ENCODE measurements at regions not wholly inside any gene's neighbourhood (a gene's known extent, or its start where the extent isn't known, plus 50 kb on each side); places are given as distances from the start of the nearest gene placed in this dataset.
"Not testable (repeated sequence)": the region's sequence is repeated elsewhere in the genome, so short reads cannot be mapped to it uniquely, and the experiment has no call there.

DNA sequence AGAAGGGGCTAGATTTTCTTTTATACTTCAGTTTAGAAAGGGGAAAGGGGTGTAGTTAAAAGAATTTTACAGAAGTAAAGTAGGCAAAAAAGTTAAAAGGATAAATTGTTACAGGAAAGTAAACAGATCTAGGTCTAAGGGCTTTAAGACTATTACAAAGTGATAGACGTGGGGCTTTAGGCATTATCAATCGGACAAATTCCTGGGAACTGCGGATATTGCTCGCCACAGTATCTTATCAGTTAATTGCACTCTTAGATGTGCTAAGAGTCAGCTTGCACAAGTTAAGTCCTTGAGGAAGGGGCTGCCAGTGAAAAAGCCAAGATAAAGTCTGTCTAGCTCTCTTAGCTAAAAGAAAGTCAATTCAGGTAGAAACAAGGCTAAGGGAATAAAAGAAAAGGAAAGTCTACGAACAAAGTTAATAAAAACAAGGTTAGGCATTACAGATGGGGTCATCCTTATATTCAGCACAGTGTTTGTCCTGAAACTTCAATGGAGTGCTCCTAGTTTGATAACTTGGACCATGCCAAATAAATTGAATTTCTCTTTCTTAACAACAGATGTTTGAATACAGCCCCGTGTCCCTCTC is 125.4 kb downstream of the ART5 start:
- TF ChIP-seq, protein P1, sequence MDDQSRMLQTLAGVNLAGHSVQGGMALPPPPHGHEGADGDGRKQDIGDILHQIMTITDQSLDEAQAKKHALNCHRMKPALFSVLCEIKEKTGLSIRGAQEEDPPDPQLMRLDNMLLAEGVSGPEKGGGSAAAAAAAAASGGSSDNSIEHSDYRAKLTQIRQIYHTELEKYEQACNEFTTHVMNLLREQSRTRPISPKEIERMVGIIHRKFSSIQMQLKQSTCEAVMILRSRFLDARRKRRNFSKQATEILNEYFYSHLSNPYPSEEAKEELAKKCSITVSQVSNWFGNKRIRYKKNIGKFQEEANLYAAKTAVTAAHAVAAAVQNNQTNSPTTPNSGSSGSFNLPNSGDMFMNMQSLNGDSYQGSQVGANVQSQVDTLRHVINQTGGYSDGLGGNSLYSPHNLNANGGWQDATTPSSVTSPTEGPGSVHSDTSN (CRISPR knock-in tag; IDR thresholded peaks at IDR 0.05; ENCODE audit: borderline replicate concordance) = not testable (repeated sequence)
- TF ChIP-seq, protein P2, sequence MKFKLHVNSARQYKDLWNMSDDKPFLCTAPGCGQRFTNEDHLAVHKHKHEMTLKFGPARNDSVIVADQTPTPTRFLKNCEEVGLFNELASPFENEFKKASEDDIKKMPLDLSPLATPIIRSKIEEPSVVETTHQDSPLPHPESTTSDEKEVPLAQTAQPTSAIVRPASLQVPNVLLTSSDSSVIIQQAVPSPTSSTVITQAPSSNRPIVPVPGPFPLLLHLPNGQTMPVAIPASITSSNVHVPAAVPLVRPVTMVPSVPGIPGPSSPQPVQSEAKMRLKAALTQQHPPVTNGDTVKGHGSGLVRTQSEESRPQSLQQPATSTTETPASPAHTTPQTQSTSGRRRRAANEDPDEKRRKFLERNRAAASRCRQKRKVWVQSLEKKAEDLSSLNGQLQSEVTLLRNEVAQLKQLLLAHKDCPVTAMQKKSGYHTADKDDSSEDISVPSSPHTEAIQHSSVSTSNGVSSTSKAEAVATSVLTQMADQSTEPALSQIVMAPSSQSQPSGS (CRISPR knock-in tag; IDR thresholded peaks at IDR 0.05) = not testable (repeated sequence)
- TF ChIP-seq JUN (CRISPR knock-in tag; IDR thresholded peaks at IDR 0.05); HDAC2 (CRISPR knock-in tag; IDR thresholded peaks at IDR 0.05); ZNF20 (CRISPR knock-in tag; IDR thresholded peaks at IDR 0.05); CAMTA2 (CRISPR knock-in tag; IDR thresholded peaks at IDR 0.05; ENCODE audit: borderline replicate concordance); POLR2AphosphoS2 (IDR thresholded peaks at IDR 0.05; ENCODE audit: low read depth, low read length); HOXA5 (CRISPR knock-in tag; IDR thresholded peaks at IDR 0.05): not testable (repeated sequence)
- TF ChIP-seq, protein P3, sequence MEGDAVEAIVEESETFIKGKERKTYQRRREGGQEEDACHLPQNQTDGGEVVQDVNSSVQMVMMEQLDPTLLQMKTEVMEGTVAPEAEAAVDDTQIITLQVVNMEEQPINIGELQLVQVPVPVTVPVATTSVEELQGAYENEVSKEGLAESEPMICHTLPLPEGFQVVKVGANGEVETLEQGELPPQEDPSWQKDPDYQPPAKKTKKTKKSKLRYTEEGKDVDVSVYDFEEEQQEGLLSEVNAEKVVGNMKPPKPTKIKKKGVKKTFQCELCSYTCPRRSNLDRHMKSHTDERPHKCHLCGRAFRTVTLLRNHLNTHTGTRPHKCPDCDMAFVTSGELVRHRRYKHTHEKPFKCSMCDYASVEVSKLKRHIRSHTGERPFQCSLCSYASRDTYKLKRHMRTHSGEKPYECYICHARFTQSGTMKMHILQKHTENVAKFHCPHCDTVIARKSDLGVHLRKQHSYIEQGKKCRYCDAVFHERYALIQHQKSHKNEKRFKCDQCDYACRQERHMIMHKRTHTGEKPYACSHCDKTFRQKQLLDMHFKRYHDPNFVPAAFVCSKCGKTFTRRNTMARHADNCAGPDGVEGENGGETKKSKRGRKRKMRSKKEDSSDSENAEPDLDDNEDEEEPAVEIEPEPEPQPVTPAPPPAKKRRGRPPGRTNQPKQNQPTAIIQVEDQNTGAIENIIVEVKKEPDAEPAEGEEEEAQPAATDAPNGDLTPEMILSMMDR (CRISPR knock-in tag; IDR thresholded peaks at IDR 0.05) = not testable (repeated sequence)

Data from HepG2 (cell line).